Cardiac muscle cell (in vitro differentiated cells and primary cell): ENCODE measurements at regions not wholly inside any gene's neighbourhood (a gene's known extent, or its start where the extent isn't known, plus 50 kb on each side); places are given as distances from the start of the nearest gene placed in this dataset.

Source experiments
- DNase-seq, 2 donors: peaks; one replicate each; pipeline versions ENCODE4 v3.0.0 to v3.0.0-alpha.2; 2010 to 2017; ENCODE audit warnings: low read depth in 1 of 2, low spot score in 1 of 2
- H3K27ac ChIP-seq: fragments of 200-600 bp; sonication (generic); 2 replicates; pipeline ENCODE4 v1.5.1; 2016
- H3K27me3 ChIP-seq: fragments of 200-600 bp; sonication (generic); 2 replicates; pipeline ENCODE4 v1.6.0; 2016; ENCODE audit warnings: control low read depth
- H3K36me3 ChIP-seq: fragments of 200-600 bp; sonication (generic); 2 replicates; pipeline ENCODE4 v1.5.1; 2016; ENCODE audit warnings: control low read depth
- H3K4me1 ChIP-seq: fragments of 200-600 bp; sonication (generic); 2 replicates; pipeline ENCODE4 v1.8.1; 2017; ENCODE audit warnings: low read depth, mild to moderate bottlenecking, mixed run types
- H3K4me3 ChIP-seq: fragments of 200-600 bp; sonication (generic); 2 replicates; pipeline ENCODE4 v1.5.1; 2016; ENCODE audit warnings: mild to moderate bottlenecking
- H3K9me3 ChIP-seq: fragments of 200-600 bp; sonication (generic); 2 replicates; pipeline ENCODE4 v1.5.1; 2017; ENCODE audit warnings: low read depth, mild to moderate bottlenecking, control low read depth
- TF ChIP-seq, protein P1 (sequence below): IDR thresholded peaks from 2 replicates; pipeline ENCODE4 v1.5.1; 2012; ENCODE audit warnings: low read depth, mild to moderate bottlenecking, low read length

DNA sequence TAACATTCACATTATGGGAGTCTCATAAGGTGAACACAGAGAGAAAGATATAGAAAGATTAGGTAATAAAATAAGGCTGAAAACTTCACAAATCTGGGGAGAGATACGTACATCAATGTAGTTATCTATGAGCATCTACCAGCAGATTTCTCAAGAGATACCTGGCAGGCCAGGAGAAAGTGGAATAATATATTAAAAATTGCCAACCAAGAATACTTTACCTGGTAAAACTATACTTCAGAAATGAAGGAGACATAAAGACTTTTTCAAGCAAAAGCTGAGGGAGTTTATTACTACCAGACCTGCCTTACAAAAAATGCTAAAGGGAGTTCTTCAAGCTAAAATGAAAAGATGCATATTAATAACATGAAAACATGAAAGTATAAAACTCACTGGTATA lies 78.8 kb upstream of the COMTD1 start:
- TF ChIP-seq, protein P1, sequence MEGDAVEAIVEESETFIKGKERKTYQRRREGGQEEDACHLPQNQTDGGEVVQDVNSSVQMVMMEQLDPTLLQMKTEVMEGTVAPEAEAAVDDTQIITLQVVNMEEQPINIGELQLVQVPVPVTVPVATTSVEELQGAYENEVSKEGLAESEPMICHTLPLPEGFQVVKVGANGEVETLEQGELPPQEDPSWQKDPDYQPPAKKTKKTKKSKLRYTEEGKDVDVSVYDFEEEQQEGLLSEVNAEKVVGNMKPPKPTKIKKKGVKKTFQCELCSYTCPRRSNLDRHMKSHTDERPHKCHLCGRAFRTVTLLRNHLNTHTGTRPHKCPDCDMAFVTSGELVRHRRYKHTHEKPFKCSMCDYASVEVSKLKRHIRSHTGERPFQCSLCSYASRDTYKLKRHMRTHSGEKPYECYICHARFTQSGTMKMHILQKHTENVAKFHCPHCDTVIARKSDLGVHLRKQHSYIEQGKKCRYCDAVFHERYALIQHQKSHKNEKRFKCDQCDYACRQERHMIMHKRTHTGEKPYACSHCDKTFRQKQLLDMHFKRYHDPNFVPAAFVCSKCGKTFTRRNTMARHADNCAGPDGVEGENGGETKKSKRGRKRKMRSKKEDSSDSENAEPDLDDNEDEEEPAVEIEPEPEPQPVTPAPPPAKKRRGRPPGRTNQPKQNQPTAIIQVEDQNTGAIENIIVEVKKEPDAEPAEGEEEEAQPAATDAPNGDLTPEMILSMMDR = no peak
- Histone ChIP-seq H3K4me1 (no peaks in the 10 kb centered on the region), H3K9me3 (no peaks in the 10 kb centered on the region), H3K4me3 (no peak overlapping the region), H3K27me3 (no peaks in the 10 kb centered on the region), H3K27ac (no peak overlapping the region), H3K36me3 (no peaks in the 10 kb centered on the region)
- no peak for DNase-seq

DNA sequence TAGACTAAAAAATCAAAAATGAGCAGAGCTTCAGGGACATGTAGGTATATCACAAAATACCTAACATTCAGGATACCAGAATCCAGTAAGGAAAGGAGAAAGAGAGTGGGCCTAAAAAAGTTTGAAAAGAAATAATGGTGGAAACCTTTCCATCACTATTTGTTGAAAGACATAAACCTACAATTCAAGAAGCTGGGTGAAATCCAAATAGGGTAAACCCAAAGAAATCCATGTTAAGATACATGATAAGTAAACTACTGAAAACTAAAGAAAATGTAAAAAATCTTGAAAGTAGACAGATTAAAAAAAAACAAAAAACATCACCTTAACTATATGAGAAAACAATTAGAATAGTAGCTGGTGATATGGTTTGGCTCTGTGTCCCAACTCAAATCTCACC lies 76.7 kb upstream of the COMTD1 start:
- Histone ChIP-seq H3K9me3 (no peaks in the 10 kb centered on the region), H3K27ac (no peak overlapping the region), H3K27me3 (no peaks in the 10 kb centered on the region), H3K36me3 (no peaks in the 10 kb centered on the region), H3K4me1 (no peaks in the 10 kb centered on the region), H3K4me3 (no peak overlapping the region)
- no peak for DNase-seq
- TF ChIP-seq, protein P1 = no peak

DNA sequence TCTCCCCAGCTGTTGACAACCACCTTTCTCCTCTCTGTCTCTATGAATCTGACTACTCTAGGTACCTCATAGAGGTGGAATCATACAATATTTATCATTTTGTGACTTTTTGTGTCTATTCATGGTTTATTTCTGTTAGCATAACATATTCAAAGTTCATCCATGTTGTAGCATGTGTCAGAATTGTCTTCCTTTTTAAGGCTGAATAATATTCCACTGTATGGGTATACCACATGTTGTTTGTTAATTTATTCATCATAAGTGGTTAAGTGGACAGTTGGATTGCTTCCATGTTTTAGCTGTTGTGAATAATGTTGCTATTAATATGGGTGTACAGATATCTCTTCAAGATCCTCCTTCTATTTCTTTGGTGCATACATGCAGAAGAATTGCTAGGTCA lies 69.9 kb upstream of the COMTD1 start:
- TF ChIP-seq, protein P1 = no peak
- DNase-seq = no peak
- H3K4me3 ChIP-seq = no peak overlapping the region
- H3K27ac ChIP-seq = no peak overlapping the region
- no peaks in the 10 kb centered on the region for H3K36me3 ChIP-seq
- no peaks in the 10 kb centered on the region for H3K27me3 ChIP-seq
- H3K4me1 ChIP-seq = no peaks in the 10 kb centered on the region
- H3K9me3 ChIP-seq = no peaks in the 10 kb centered on the region

DNA sequence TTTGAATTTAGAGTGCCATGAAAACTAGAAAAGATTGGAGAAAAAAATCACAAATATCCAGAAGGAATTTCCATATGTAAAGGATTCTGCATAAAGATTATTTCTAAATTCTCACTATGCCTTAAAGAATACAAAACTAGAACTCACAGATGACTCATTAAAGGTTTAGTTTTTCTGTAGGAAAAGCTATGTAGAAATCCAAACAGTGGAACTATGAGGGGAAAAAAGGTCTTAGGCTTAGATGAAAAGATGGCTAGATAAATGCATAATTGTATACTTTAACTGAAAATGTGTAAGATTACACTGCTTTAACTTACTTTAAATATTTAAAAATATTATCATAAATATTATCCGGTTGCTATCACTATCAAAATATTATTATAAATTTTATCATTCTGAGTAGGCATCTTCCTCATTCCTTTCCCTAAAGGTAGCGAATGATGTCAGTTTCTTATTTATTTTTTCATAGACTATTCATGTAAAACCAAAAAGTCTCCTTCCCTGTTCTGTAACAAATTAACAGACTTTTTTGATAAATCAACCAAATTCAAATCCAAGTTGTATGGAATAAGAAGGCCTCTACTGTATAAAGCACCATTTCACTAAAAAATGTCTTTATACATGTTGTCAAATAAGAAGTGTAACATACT lies 69.1 kb upstream of the COMTD1 start:
- no peaks in the 10 kb centered on the region for H3K9me3 ChIP-seq
- H3K4me1 ChIP-seq = no peaks in the 10 kb centered on the region
- no peak for DNase-seq
- no peaks in the 10 kb centered on the region for H3K27me3 ChIP-seq
- H3K36me3 ChIP-seq = no peaks in the 10 kb centered on the region
- no peak overlapping the region for H3K27ac ChIP-seq
- H3K4me3 ChIP-seq = no peak overlapping the region
- TF ChIP-seq, protein P1 = no peak

DNA sequence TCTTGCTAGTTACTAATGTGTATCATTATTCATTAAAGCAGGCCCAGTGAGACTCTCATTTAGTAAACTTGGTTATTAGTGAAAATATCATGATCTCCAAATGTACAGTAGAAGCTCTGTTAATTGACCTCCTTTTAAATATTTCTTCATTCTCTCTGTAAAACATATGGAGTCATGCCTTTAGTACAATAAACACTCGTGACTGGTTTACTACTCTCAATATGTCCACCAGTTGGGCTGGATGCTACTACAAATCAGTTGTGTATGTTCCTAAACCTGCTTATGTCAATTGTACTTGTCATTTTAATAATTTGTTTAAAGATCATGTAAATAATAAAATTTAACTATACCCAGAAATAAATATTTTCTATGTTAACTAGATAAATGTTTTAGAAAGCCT lies 68.6 kb upstream of the COMTD1 start:
- no peak overlapping the region for H3K27ac ChIP-seq
- no peak overlapping the region for H3K4me3 ChIP-seq
- no peak for DNase-seq
- H3K27me3 ChIP-seq = no peaks in the 10 kb centered on the region
- no peaks in the 10 kb centered on the region for H3K36me3 ChIP-seq
- TF ChIP-seq, protein P1 = no peak
- H3K4me1 ChIP-seq = no peaks in the 10 kb centered on the region
- H3K9me3 ChIP-seq = no peaks in the 10 kb centered on the region
